Ramos (cell line): ENCODE measurements at regions not wholly inside any gene's neighbourhood (a gene's known extent, or its start where the extent isn't known, plus 50 kb on each side); places are given as distances from the start of the nearest gene placed in this dataset.
"Not testable (repeated sequence)": the region's sequence is repeated elsewhere in the genome, so short reads cannot be mapped to it uniquely, and the experiment has no call there.

ENCODE experiments used
- in situ Hi-C: fragments of 300-500 bp; cut with MboI; formaldehyde crosslinking; loops from one replicate; pipeline ENCODE4 v1.14.3; 2022; ENCODE audit warnings: low sequenced_read_pairs; ENCODE audit not compliant: unreplicated experiment

GRCh38 chr2:7094231-7094741, 177.1 kb downstream of the RNF144A start:
- in situ Hi-C loops: no loop called here

GRCh38 chr2:7096726-7097352, 179.6 kb downstream of the RNF144A start:
- in situ Hi-C loops: no loop called here

GRCh38 chr2:7097353-7097895, 180.2 kb downstream of the RNF144A start:
- in situ Hi-C loops: no loop called here

GRCh38 chr2:7098816-7099215, 181.6 kb downstream of the RNF144A start:
- in situ Hi-C loops: no loop called here

GRCh38 chr2:7099687-7100086, 182.5 kb downstream of the RNF144A start:
- in situ Hi-C loops: not testable (repeated sequence)

GRCh38 chr2:7102826-7103225, 185.6 kb downstream of the RNF144A start:
- in situ Hi-C loops: no loop called here

GRCh38 chr2:7108792-7109532, 191.8 kb downstream of the RNF144A start:
- in situ Hi-C loops: no loop called here

- in situ Hi-C loops: no loop called here
Measured at GRCh38 chr2:7109533-7109885, 192.3 kb downstream of the RNF144A start.

- in situ Hi-C loops: no loop called here
Measured at GRCh38 chr2:7111626-7112025, 194.4 kb downstream of the RNF144A start.

GRCh38 chr2:7115364-7115763, 198.2 kb downstream of the RNF144A start:
- in situ Hi-C loops: no loop called here

GRCh38 chr2:7115906-7116305, 198.7 kb downstream of the RNF144A start:
- in situ Hi-C loops: no loop called here

GRCh38 chr2:7116511-7116910, 199.3 kb downstream of the RNF144A start:
- in situ Hi-C loops: no loop called here

- in situ Hi-C loops: no loop called here
Measured at GRCh38 chr2:7117076-7117475, 199.9 kb downstream of the RNF144A start.

- in situ Hi-C loops: no loop called here
Measured at GRCh38 chr2:7118606-7119131, 201.5 kb downstream of the RNF144A start.

GRCh38 chr2:7119132-7119835, 202.1 kb downstream of the RNF144A start:
- in situ Hi-C loops: no loop called here

GRCh38 chr2:7121851-7122250, 204.6 kb downstream of the RNF144A start:
- in situ Hi-C loops: no loop called here

GRCh38 chr2:7127156-7127555, 209.9 kb downstream of the RNF144A start:
- in situ Hi-C loops: no loop called here

GRCh38 chr2:7127687-7128086, 210.5 kb downstream of the RNF144A start:
- in situ Hi-C loops: no loop called here

GRCh38 chr2:7131261-7131660, 214.0 kb downstream of the RNF144A start:
- in situ Hi-C loops: no loop called here

GRCh38 chr2:7132753-7133152, 215.5 kb downstream of the RNF144A start:
- in situ Hi-C loops: no loop called here

- in situ Hi-C loops: no loop called here
Measured at GRCh38 chr2:7133521-7133920, 216.3 kb downstream of the RNF144A start.
